SK-N-SH treated with all-trans-retinoic acid at 6 μM for 48 hours (cell line): ENCODE measurements at regions not wholly inside any gene's neighbourhood (a gene's known extent, or its start where the extent isn't known, plus 50 kb on each side); places are given as distances from the start of the nearest gene placed in this dataset.

Experiments
- CREB5 ChIP-seq: fragments of 250-450 bp; sonication (Bioruptor Pico); IDR thresholded peaks from 2 replicates; pipeline ENCODE4 v1.5.1; 2020; ENCODE audit warnings: low read depth, mild to moderate bottlenecking, moderate library complexity
- ESRRG ChIP-seq: fragments of 250-450 bp; sonication (Bioruptor Pico); IDR thresholded peaks from 2 replicates; pipeline ENCODE4 v1.6.1; 2021; ENCODE audit warnings: mild to moderate bottlenecking
- PATZ1 ChIP-seq: fragments of 250-450 bp; sonication (Bioruptor Pico); IDR thresholded peaks from 2 replicates; pipeline ENCODE4 v1.8.0; 2020; ENCODE audit warnings: mild to moderate bottlenecking, moderate library complexity, borderline replicate concordance
- POU6F1 ChIP-seq: fragments of 250-450 bp; sonication (Bioruptor Pico); IDR thresholded peaks from 2 replicates; pipeline ENCODE4 v1.8.0; 2021; ENCODE audit warnings: low read depth, mild to moderate bottlenecking, moderate library complexity, borderline replicate concordance
- ZNF70 ChIP-seq: fragments of 450-650 bp; formaldehyde crosslinking; IDR thresholded peaks from 2 replicates; pipeline ENCODE4 v1.5.0; 2020; ENCODE audit warnings: mild to moderate bottlenecking, moderate library complexity

- TF ChIP-seq POU6F1 (CRISPR knock-in tag) (no peak), CREB5 (CRISPR knock-in tag) (no peak), ZNF70 (CRISPR knock-in tag) (peak; percentile 4; the same call in 1 of the 2 replicates), PATZ1 (CRISPR knock-in tag) (no peak), ESRRG (no peak)
These were observed 169.2 kb downstream of the URI1 start for GRCh38 chr19:30111021-30111855.
